GM12892 (cell line): ENCODE measurements at regions not wholly inside any gene's neighbourhood (a gene's known extent, or its start where the extent isn't known, plus 50 kb on each side); places are given as distances from the start of the nearest gene placed in this dataset.

ENCODE experiments used
- POLR2A ChIP-seq: IDR thresholded peaks from 2 replicates; pipeline ENCODE4 v1.6.1; 2011; ENCODE audit warnings: low read depth, low read length, control low read depth
- POLR2AphosphoS5 ChIP-seq: IDR thresholded peaks from 2 replicates; pipeline ENCODE4 v1.6.1; 2011; ENCODE audit warnings: low read depth, low read length, control low read depth

GRCh38 chr6:2434116-2434515 lies 188.7 kb upstream of the GMDS start:
- TF ChIP-seq POLR2AphosphoS5 (no peak), POLR2A (no peak)
